Calu3 (cell line): ENCODE measurements at regions not wholly inside any gene's neighbourhood (a gene's known extent, or its start where the extent isn't known, plus 50 kb on each side); places are given as distances from the start of the nearest gene placed in this dataset.

ENCODE experiments used
- BruUV-seq: library from RNA; stranded (reverse); fragments of 400-500 nt; replicated peaks from 2 replicates; lab custom pipeline; 2021; lab: Mats Ljungman, UMichigan
- CTCF ChIA-PET: fragments of 300-600 bp; sonication (Branson Sonifier 250); formaldehyde crosslinking; loops from one replicate; lab custom pipeline; 2022; ENCODE audit warnings: antibody characterized with exemption; lab: Charles Lee
- DNase-seq: peaks from one replicate; pipeline ENCODE4 v3.0.0; 2022
- H3K27ac Mint-ChIP-seq: one replicate; pipeline ENCODE4 v1.8.0; 2022; ENCODE audit warnings: mixed read lengths; ENCODE audit not compliant: unreplicated experiment
- H3K27me3 Mint-ChIP-seq: one replicate; pipeline ENCODE4 v1.8.0; 2022; ENCODE audit warnings: mixed read lengths; ENCODE audit not compliant: unreplicated experiment
- H3K36me3 Mint-ChIP-seq: one replicate; pipeline ENCODE4 v1.8.0; 2022; ENCODE audit warnings: mild to moderate bottlenecking, moderate library complexity, mixed read lengths; ENCODE audit not compliant: insufficient read depth, unreplicated experiment
- H3K4me1 Mint-ChIP-seq: one replicate; pipeline ENCODE4 v1.8.0; 2022; ENCODE audit warnings: mild to moderate bottlenecking, low read depth, mixed read lengths; ENCODE audit not compliant: unreplicated experiment
- H3K4me3 Mint-ChIP-seq: one replicate; pipeline ENCODE4 v1.8.0; 2022; ENCODE audit warnings: mild to moderate bottlenecking, low read depth, moderate library complexity, mixed read lengths; ENCODE audit not compliant: unreplicated experiment
- H3K9me3 Mint-ChIP-seq: one replicate; pipeline ENCODE4 v1.8.0; 2022; ENCODE audit warnings: low read depth, mixed read lengths; ENCODE audit not compliant: unreplicated experiment
- CTCF ChIP-seq: fragments of 200-600 bp; IDR thresholded peaks from one replicate; pipeline ENCODE4 v1.8.0; 2022; ENCODE audit warnings: antibody characterized with exemption; ENCODE audit not compliant: unreplicated experiment
- intact Hi-C: fragments of 100-400 bp; cut with micrococcal nuclease; formaldehyde crosslinking; loops from one replicate; pipeline ENCODE4 v1.10.0; 2022; ENCODE audit not compliant: unreplicated experiment

GRCh38 chr13:67986234-67986633 is 756.1 kb upstream of the PCDH9 start:
- no peak for TF ChIP-seq CTCF
- CTCF ChIA-PET = no interaction called here
- peaks cover 3% of the 10 kb centered on the region for H3K9me3 Mint-ChIP-seq
- no peak overlapping the region for H3K4me3 Mint-ChIP-seq
- no TSS peak for BruUV-seq
- H3K36me3 Mint-ChIP-seq = no peaks in the 10 kb centered on the region
- no peaks in the 10 kb centered on the region for H3K4me1 Mint-ChIP-seq
- no peak for DNase-seq
- intact Hi-C loops = no loop called here
- no peaks in the 10 kb centered on the region for H3K27me3 Mint-ChIP-seq
- H3K27ac Mint-ChIP-seq = no peak overlapping the region

GRCh38 chr13:67977066-67977465 is 746.9 kb upstream of the PCDH9 start:
- CTCF ChIA-PET = no interaction called here
- no peaks in the 10 kb centered on the region for H3K27me3 Mint-ChIP-seq
- H3K27ac Mint-ChIP-seq = no peak overlapping the region
- H3K4me1 Mint-ChIP-seq = no peaks in the 10 kb centered on the region
- DNase-seq = no peak
- peaks cover 2% of the 10 kb centered on the region for H3K9me3 Mint-ChIP-seq
- intact Hi-C loops = no loop called here
- no TSS peak for BruUV-seq
- no peaks in the 10 kb centered on the region for H3K36me3 Mint-ChIP-seq
- no peak overlapping the region for H3K4me3 Mint-ChIP-seq
- TF ChIP-seq CTCF = no peak

- CTCF ChIA-PET = no interaction called here
- no TSS peak for BruUV-seq
- Mint-ChIP-seq H3K4me3 (no peak overlapping the region), H3K27ac (no peak overlapping the region), H3K4me1 (no peaks in the 10 kb centered on the region), H3K36me3 (no peaks in the 10 kb centered on the region), H3K27me3 (no peaks in the 10 kb centered on the region), H3K9me3 (no peaks in the 10 kb centered on the region)
- no peak for TF ChIP-seq CTCF
- intact Hi-C loops = no loop called here
- no peak for DNase-seq
Observed at GRCh38 chr13:67971291-67971690, 741.2 kb upstream of the PCDH9 start.

- H3K9me3 Mint-ChIP-seq = no peaks in the 10 kb centered on the region
- no TSS peak for BruUV-seq
- no peaks in the 10 kb centered on the region for H3K36me3 Mint-ChIP-seq
- no peaks in the 10 kb centered on the region for H3K27me3 Mint-ChIP-seq
- no peaks in the 10 kb centered on the region for H3K4me1 Mint-ChIP-seq
- CTCF ChIA-PET = no interaction called here
- no peak for DNase-seq
- TF ChIP-seq CTCF = no peak
- H3K27ac Mint-ChIP-seq = no peak overlapping the region
- intact Hi-C loops = no loop called here
- H3K4me3 Mint-ChIP-seq = no peak overlapping the region
Observed at GRCh38 chr13:67967031-67967430, 736.9 kb upstream of the PCDH9 start.
